Endothelial cell of umbilical vein (primary cell): ENCODE measurements at regions not wholly inside any gene's neighbourhood (a gene's known extent, or its start where the extent isn't known, plus 50 kb on each side); places are given as distances from the start of the nearest gene placed in this dataset.

Experiments used
- BruUV-seq: library from RNA; stranded (reverse); fragments of 400-500 nt; replicated peaks from 2 replicates; lab custom pipeline; 2021; lab: Mats Ljungman, UMichigan
- CTCF ChIA-PET: fragments of 300-600, 350-600 bp; sonication (Branson Sonifier 250); formaldehyde crosslinking; loops from one replicate; lab custom pipeline; 2021; ENCODE audit warnings: antibody characterized with exemption, inconsistent platforms; lab: Charles Lee
- POLR2A ChIA-PET: fragments of 300-600, 350-600 bp; sonication (Branson Sonifier 250); formaldehyde crosslinking; loops from one replicate; lab custom pipeline; 2021; ENCODE audit warnings: antibody characterized with exemption, inconsistent platforms; lab: Charles Lee
- DNase-seq: peaks from one replicate; pipeline ENCODE4 v3.0.0-alpha.2; 2011; ENCODE audit warnings: low read depth, low spot score
- FAIRE-seq: peaks from 2 replicates; lab custom pipeline; 2011; peaks lifted over from hg19 to GRCh38; lab: Jason Lieb, UNC
- H2AFZ ChIP-seq: 2 replicates; pipeline ENCODE4 v1.6.0; 2012; ENCODE audit warnings: low read depth, low read length, control low read depth, inconsistent platforms
- H3K27ac ChIP-seq: 2 replicates; pipeline ENCODE4 v1.5.1; 2011; ENCODE audit warnings: low read depth, mild to moderate bottlenecking, control low read depth, low read length, moderate library complexity; ENCODE audit not compliant: insufficient read depth
- H3K27me3 ChIP-seq, 2 experiments: 2 replicates each; pipeline versions ENCODE4 v1.6.0 to v1.6.1; 2011; ENCODE audit warnings: low read length in 2 of 2, mixed read lengths in 1 of 2; ENCODE audit not compliant: control insufficient read depth in 2 of 2, insufficient read depth in 2 of 2
- H3K36me3 ChIP-seq, 2 experiments: 2 replicates in 1 of 2; 3 replicates in 1 of 2; pipeline ENCODE4 v1.5.1; 2011; ENCODE audit warnings: low read length in 2 of 2, mild to moderate bottlenecking in 1 of 2, moderate library complexity in 1 of 2; ENCODE audit not compliant: control insufficient read depth in 2 of 2, insufficient read depth in 2 of 2; ENCODE audit errors: extremely low read depth in 1 of 2
- H3K4me1 ChIP-seq: 3 replicates; pipeline ENCODE4 v1.5.1; 2011; ENCODE audit warnings: mild to moderate bottlenecking, low read length; ENCODE audit not compliant: control insufficient read depth, insufficient read depth; ENCODE audit errors: extremely low read depth
- H3K4me2 ChIP-seq: 2 replicates; pipeline ENCODE4 v1.6.1; 2011; ENCODE audit warnings: low read length, control low read depth, mixed read lengths; ENCODE audit not compliant: insufficient read depth
- H3K4me3 ChIP-seq, 3 experiments: fragments of 200-600 bp in 1 of 3; sonication (generic), shearing (Covaris generic) in 1 of 3; replicated peaks in 1 of 3; 2 replicates each; pipeline ENCODE4 v1.5.1; 2011 to 2016; ENCODE audit warnings: control low read depth in 3 of 3, low read length in 3 of 3, mild to moderate bottlenecking in 2 of 3, inconsistent platforms in 1 of 3, low read depth in 1 of 3, moderate library complexity in 1 of 3; ENCODE audit not compliant: insufficient read depth in 1 of 3
- H3K79me2 ChIP-seq: 2 replicates; pipeline ENCODE4 v1.6.0; 2012; ENCODE audit warnings: low read length, inconsistent platforms; ENCODE audit not compliant: control insufficient read depth, insufficient read depth
- H3K9ac ChIP-seq: replicated peaks from 2 replicates; pipeline ENCODE3; 2011; ENCODE audit warnings: low read length, control low read depth; ENCODE audit not compliant: insufficient read depth; ENCODE audit errors: extremely low read depth
- H3K9me1 ChIP-seq: replicated peaks from 3 replicates; pipeline ENCODE4 v1.6.0; 2011; ENCODE audit warnings: mild to moderate bottlenecking, low read length; ENCODE audit not compliant: control insufficient read depth, insufficient read depth; ENCODE audit errors: extremely low read depth
- H3K9me3 ChIP-seq: replicated peaks from 2 replicates; pipeline ENCODE4 v1.5.1; 2012; ENCODE audit warnings: low read length, inconsistent platforms; ENCODE audit not compliant: control insufficient read depth, insufficient read depth
- H4K20me1 ChIP-seq: replicated peaks from 2 replicates; pipeline ENCODE3; 2011; ENCODE audit warnings: mild to moderate bottlenecking, low read length; ENCODE audit not compliant: control insufficient read depth, insufficient read depth; ENCODE audit errors: extremely low read depth
- CTCF ChIP-seq, 2 donors: IDR thresholded peaks; 1 replicate in 1 of 2; 2 replicates in 1 of 2; pipeline ENCODE4 v1.5.1; 2011; ENCODE audit warnings: low read length in 2 of 2, mild to moderate bottlenecking in 2 of 2, moderate library complexity in 2 of 2, control low read depth in 1 of 2, inconsistent platforms in 1 of 2, low read depth in 1 of 2; ENCODE audit not compliant: insufficient read depth in 1 of 2; ENCODE audit errors: extremely low read depth in 1 of 2
- EZH2 ChIP-seq: IDR thresholded peaks from 2 replicates; pipeline ENCODE4 v1.6.1; 2012; ENCODE audit warnings: borderline replicate concordance, low read depth, mild to moderate bottlenecking, moderate library complexity, low read length, inconsistent platforms; ENCODE audit not compliant: severe bottlenecking
- FOS ChIP-seq: IDR thresholded peaks from 2 replicates; pipeline ENCODE4 v1.6.1; 2011; ENCODE audit warnings: mild to moderate bottlenecking, low read length, moderate library complexity, borderline replicate concordance; ENCODE audit not compliant: insufficient read depth
- GATA2 ChIP-seq: IDR thresholded peaks from 2 replicates; pipeline ENCODE4 v1.7.0; 2011; ENCODE audit warnings: low read depth, mild to moderate bottlenecking, moderate library complexity, mixed read lengths, low read length; ENCODE audit not compliant: insufficient read length, insufficient read depth
- JUN ChIP-seq: IDR thresholded peaks from 2 replicates; pipeline ENCODE4 v1.6.1; 2011; ENCODE audit warnings: borderline replicate concordance, low read depth; ENCODE audit not compliant: insufficient read length, insufficient read depth
- MAX ChIP-seq: IDR thresholded peaks from 2 replicates; pipeline ENCODE4 v1.6.1; 2011; ENCODE audit not compliant: insufficient read depth, insufficient read length
- MYC ChIP-seq: IDR thresholded peaks from one replicate; pipeline ENCODE4 v1.6.1; 2011; ENCODE audit warnings: mild to moderate bottlenecking, low read depth, low read length
- POLR2A ChIP-seq: IDR thresholded peaks from 2 replicates; pipeline ENCODE4 v1.6.1; 2012; ENCODE audit warnings: low read depth, mild to moderate bottlenecking, control low read depth, low read length
- POLR2AphosphoS5 ChIP-seq: IDR thresholded peaks from 2 replicates; pipeline ENCODE4 v1.6.1; 2012; ENCODE audit warnings: low read depth, mild to moderate bottlenecking, control low read depth, low read length, moderate library complexity; ENCODE audit not compliant: insufficient read depth
- dilution Hi-C: fragments of 300-500 bp; cut with MboI; formaldehyde crosslinking; loops from one replicate; pipeline ENCODE4 v1.15.0; 2019; ENCODE audit warnings: low sequenced_read_pairs; ENCODE audit not compliant: extremely low pct_ligation_motif_present
- intact Hi-C: fragments of 100-400 bp; cut with micrococcal nuclease; formaldehyde crosslinking; loops from one replicate; pipeline ENCODE4 v1.10.0; 2022

- intact Hi-C loops (no loop called here), dilution Hi-C loops (no loop called here)
- POLR2A ChIA-PET: no interaction called here
- Histone ChIP-seq H3K9me3 (no peaks in the 10 kb centered on the region), H3K4me2 (no peak overlapping the region), H3K27me3 (no peaks in the 10 kb centered on the region), H3K79me2 (no peaks in the 10 kb centered on the region), H3K9me1 (no peaks in the 10 kb centered on the region), H3K9ac (no peak overlapping the region), H3K4me1 (no peaks in the 10 kb centered on the region), H3K27ac (no peak overlapping the region), H4K20me1 (no peaks in the 10 kb centered on the region), H3K36me3 (no peaks in the 10 kb centered on the region), H2AFZ (no peak overlapping the region), H3K4me3 (no peak overlapping the region)
- no TSS peak for BruUV-seq
- no peak for DNase-seq
- FAIRE-seq: no peak
- TF ChIP-seq CTCF (IDR thresholded peaks at IDR 0.05; ENCODE audit: extremely low read depth in 1 of 2, insufficient read depth in 1 of 2, low read depth in 1 of 2, low read length in 2 of 2) (no peak), EZH2 (no peak)
- CTCF ChIA-PET: no interaction called here
Observed at GRCh38 chr7:41774966-41775365, 72.1 kb upstream of the INHBA start.

GRCh38 chr7:41773756-41774155 is 70.9 kb upstream of the INHBA start:
- FAIRE-seq (no peak), DNase-seq (no peak)
- no peak overlapping the region for H2AFZ ChIP-seq
- H3K9ac ChIP-seq: no peak overlapping the region
- no peak overlapping the region for H3K4me2 ChIP-seq
- intact Hi-C loops: no loop called here
- TF ChIP-seq POLR2A (no peak), JUN (no peak), EZH2 (no peak), CTCF (IDR thresholded peaks at IDR 0.05; ENCODE audit: extremely low read depth in 1 of 2, insufficient read depth in 1 of 2, low read depth in 1 of 2, low read length in 2 of 2) (no peak), MYC (no peak), MAX (no peak), POLR2AphosphoS5 (no peak), FOS (no peak), GATA2 (no peak)
- dilution Hi-C loops: no loop called here
- no TSS peak for BruUV-seq
- ChIA-PET POLR2A (no interaction called here), CTCF (no interaction called here)
- no peaks in the 10 kb centered on the region for H3K9me3 ChIP-seq
- H4K20me1 ChIP-seq: no peaks in the 10 kb centered on the region
- no peaks in the 10 kb centered on the region for H3K27me3 ChIP-seq
- H3K27ac ChIP-seq: no peak overlapping the region
- H3K4me1 ChIP-seq: no peaks in the 10 kb centered on the region
- H3K9me1 ChIP-seq: no peaks in the 10 kb centered on the region
- no peaks in the 10 kb centered on the region for H3K36me3 ChIP-seq
- H3K4me3 ChIP-seq: no peak overlapping the region
- H3K79me2 ChIP-seq: no peaks in the 10 kb centered on the region
